Astrocyte of the cerebellum (primary cell): ENCODE measurements at regions not wholly inside any gene's neighbourhood (a gene's known extent, or its start where the extent isn't known, plus 50 kb on each side); places are given as distances from the start of the nearest gene placed in this dataset.

Source experiments
- DNase-seq: peaks from one replicate; pipeline ENCODE4 v3.0.0-alpha.2; 2011; ENCODE audit warnings: low read depth
- H3K4me3 ChIP-seq: 2 replicates; pipeline ENCODE4 v1.5.1; 2011; ENCODE audit warnings: mild to moderate bottlenecking, low read depth, low read length, moderate library complexity
- in situ Hi-C: cut with HindIII; loops from 2 replicates; pipeline ENCODE4 v1.10.0; 2017; ENCODE audit warnings: low sequenced_read_pairs
- TF ChIP-seq, protein P1 (sequence below): IDR thresholded peaks from 2 replicates; pipeline ENCODE4 v1.5.1; 2012; ENCODE audit warnings: low read length, low read depth, moderate library complexity, mild to moderate bottlenecking; ENCODE audit errors: missing control alignments

DNA sequence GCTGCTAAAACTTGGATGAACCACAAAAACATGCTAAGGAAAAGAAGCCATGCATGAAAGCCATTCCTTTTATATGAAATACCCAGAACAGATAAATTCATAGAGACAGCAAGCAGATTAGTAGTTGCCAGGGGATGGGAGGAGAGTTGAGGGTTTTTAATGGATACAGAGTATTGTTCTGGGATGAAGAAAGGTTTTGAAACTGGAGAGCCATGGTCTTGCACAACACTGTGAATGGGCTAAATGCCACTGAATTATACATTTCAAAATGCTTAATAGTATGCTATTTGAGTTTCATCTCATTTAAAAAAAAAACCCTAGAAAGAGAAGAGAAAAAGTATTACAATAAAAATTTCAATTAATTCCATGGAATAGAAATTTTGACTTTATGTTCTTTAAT, 154.3 kb downstream of the GNAT3 start:
- DNase-seq = peak; percentile 15
- TF ChIP-seq, protein P1, sequence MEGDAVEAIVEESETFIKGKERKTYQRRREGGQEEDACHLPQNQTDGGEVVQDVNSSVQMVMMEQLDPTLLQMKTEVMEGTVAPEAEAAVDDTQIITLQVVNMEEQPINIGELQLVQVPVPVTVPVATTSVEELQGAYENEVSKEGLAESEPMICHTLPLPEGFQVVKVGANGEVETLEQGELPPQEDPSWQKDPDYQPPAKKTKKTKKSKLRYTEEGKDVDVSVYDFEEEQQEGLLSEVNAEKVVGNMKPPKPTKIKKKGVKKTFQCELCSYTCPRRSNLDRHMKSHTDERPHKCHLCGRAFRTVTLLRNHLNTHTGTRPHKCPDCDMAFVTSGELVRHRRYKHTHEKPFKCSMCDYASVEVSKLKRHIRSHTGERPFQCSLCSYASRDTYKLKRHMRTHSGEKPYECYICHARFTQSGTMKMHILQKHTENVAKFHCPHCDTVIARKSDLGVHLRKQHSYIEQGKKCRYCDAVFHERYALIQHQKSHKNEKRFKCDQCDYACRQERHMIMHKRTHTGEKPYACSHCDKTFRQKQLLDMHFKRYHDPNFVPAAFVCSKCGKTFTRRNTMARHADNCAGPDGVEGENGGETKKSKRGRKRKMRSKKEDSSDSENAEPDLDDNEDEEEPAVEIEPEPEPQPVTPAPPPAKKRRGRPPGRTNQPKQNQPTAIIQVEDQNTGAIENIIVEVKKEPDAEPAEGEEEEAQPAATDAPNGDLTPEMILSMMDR = no peak
- H3K4me3 ChIP-seq = no peak overlapping the region
- in situ Hi-C loops = no loop called here

DNA sequence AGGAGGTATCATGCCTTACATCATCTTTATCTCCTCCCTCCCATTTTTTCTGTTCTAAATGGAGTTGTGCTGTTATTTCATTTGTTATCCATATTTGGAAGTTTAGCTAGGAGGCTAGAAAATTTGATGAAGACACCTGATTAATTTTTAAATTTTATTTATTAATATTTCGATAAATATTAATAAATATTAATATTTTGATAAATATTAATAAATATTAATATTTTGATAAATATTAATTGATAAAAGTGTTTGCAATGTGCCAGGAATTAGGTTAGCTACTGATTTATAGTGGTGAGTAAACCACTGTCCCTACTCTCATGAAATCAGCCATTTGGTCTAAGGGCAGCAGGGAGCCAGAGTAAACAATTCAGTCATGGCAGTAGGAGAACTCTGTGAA, 161.4 kb downstream of the GNAT3 start:
- DNase-seq = no peak
- H3K4me3 ChIP-seq = no peak overlapping the region
- TF ChIP-seq, protein P1 = no peak
- in situ Hi-C loops = no loop called here

DNA sequence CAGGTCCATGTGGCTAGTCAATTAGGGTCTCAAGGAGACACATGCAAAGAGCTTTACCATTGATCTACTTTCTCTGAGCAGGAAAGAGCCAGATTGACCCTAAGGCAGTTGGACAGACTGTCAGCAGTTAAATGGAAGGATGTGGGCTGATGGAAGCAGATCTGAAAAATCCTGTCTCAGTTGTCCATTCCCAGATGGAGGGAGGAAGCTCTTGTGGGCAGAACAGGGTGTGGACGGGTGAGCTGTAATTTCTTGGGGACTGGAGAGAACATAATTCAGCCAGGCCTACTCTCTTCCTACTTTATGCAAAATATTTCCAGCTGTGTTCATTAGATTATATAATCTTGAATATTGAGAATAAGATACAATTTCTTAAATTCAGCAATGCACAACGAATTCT, 163.6 kb downstream of the GNAT3 start:
- in situ Hi-C loops = no loop called here

DNA sequence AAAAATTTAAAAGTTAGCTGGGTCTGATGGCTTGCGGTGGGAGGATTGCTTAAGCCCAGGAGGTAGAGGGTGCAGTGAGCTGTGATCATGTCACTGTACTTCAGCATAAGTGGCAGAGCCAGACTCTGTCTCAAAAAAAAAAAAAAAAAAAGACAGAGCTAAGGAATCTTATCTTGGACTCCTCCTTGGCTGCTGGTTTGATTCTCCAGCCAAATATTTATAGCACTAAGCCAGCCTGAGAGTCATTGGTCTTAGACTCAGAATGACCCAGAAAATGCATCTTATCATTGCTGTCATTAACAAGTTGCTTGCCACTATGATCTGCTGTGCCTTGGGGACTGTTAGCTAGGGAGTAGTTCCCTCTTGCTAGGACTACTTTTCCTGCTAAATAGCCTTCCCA, 164.7 kb downstream of the GNAT3 start:
- DNase-seq = no peak
- in situ Hi-C loops = no loop called here
- TF ChIP-seq, protein P1 = no peak
- no peak overlapping the region for H3K4me3 ChIP-seq

More for the DNA sequence above, 163.6 kb downstream of the GNAT3 start:
- no peak overlapping the region for H3K4me3 ChIP-seq
- DNase-seq = no peak
- TF ChIP-seq, protein P1 = no peak

DNA sequence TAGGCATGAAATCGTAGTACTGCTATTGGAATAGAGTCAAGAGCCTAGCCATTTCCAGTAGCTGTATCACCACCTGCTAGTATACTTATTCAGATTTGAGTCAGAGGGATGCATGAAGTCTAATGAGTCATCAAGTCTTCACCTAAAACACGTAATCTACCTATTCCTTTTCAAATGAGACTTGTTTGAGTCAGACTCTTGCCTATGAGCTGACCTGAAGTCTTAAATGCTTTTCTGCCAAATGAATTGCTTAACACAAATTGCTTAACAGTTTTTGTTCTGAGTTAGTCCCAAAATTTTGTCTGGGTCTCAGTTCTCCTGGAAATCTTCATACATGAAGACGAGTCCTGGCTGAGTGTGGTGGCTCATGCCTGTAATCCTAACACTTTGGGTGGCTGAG, 165.2 kb downstream of the GNAT3 start:
- TF ChIP-seq, protein P1 = no peak
- in situ Hi-C loops = no loop called here
- no peak overlapping the region for H3K4me3 ChIP-seq
- peak; percentile 32 for DNase-seq

DNA sequence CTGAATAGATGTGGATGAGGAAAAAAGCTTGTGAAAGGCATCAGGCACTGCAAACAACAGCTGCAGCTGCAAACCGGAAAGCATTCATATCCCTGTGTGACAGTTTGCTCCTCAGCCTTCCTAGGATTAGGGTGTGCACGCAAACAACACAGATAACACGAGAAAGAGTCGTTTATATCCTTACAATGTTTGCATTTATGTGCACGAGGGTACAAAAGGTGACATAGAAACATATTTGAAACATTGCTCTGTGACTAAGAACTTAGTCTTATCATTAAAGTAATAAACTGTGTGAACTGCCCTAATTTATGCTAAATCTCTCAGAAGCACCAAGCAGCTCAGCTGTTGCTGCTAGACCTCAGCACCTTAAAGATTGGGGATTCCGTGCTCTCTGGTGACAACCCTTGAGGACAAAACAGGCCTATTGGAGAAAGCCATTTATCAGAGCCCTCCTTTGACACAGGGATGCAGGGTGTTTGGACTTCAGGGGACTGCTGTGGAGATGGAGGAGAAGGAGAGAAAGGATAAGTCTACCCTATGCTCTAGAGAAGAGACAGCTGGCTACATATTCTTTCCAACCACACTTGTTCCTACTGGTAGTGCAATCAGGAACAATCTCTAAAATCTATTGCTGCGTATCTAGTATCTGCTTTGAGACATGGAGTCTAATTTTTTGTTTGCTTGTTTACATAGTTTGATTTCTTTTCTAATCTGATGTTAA, 176.2 kb downstream of the GNAT3 start:
- TF ChIP-seq, protein P1 = no peak
- in situ Hi-C loops = no loop called here
- no peak for DNase-seq

More for the DNA sequence above, 176.2 kb downstream of the GNAT3 start:
- H3K4me3 ChIP-seq = no peak overlapping the region
